KBM-7 (cell line): ENCODE measurements at regions not wholly inside any gene's neighbourhood (a gene's known extent, or its start where the extent isn't known, plus 50 kb on each side); places are given as distances from the start of the nearest gene placed in this dataset.
"Not testable (repeated sequence)": the region's sequence is repeated elsewhere in the genome, so short reads cannot be mapped to it uniquely, and the experiment has no call there.

Experiments
- DNase-seq: peaks from one replicate; pipeline ENCODE4 v3.0.0-alpha.2; 2015
- in situ Hi-C: fragments of 300-500 bp; cut with MboI; formaldehyde crosslinking; loops from 2 replicates; pipeline ENCODE4 v1.14.3; 2020; ENCODE audit warnings: low sequenced_read_pairs, low pct_unique_long_range_greater_than_20kb, mixed read lengths

- in situ Hi-C loops = no loop called here
- DNase-seq = no peak
Measured at GRCh38 chr6:103677290-103677689, 1182.4 kb downstream of the HACE1 start.

- in situ Hi-C loops = no loop called here
- DNase-seq = peak; percentile 20
Measured at GRCh38 chr6:103675807-103676406, 1183.8 kb downstream of the HACE1 start.

- no peak for DNase-seq
- in situ Hi-C loops = no loop called here
Measured at GRCh38 chr6:103674790-103675189, 1184.9 kb downstream of the HACE1 start.

GRCh38 chr6:103672169-103672568 lies 1187.5 kb downstream of the HACE1 start:
- peak; percentile 2 for DNase-seq
- in situ Hi-C loops = no loop called here

- in situ Hi-C loops = no loop called here
- DNase-seq = no peak
Measured at GRCh38 chr6:103629613-103630012, 1230.1 kb downstream of the HACE1 start.

GRCh38 chr6:103617642-103618041 lies 1242.1 kb downstream of the HACE1 start:
- in situ Hi-C loops = no loop called here
- no peak for DNase-seq

- DNase-seq = no peak
- in situ Hi-C loops = no loop called here
Measured at GRCh38 chr6:103587722-103588121, 1272.0 kb downstream of the HACE1 start.

- no peak for DNase-seq
- in situ Hi-C loops = no loop called here
Measured at GRCh38 chr6:103578115-103578514, 1281.6 kb downstream of the HACE1 start.

GRCh38 chr6:103570431-103570830 lies 1289.3 kb downstream of the HACE1 start:
- in situ Hi-C loops = no loop called here
- no peak for DNase-seq

- no peak for DNase-seq
- in situ Hi-C loops = no loop called here
Measured at GRCh38 chr6:103554911-103555310, 1304.8 kb downstream of the HACE1 start.

- in situ Hi-C loops = no loop called here
Measured at GRCh38 chr6:103538381-103538780, 1321.3 kb downstream of the HACE1 start.

GRCh38 chr6:103534814-103535213 lies 1324.9 kb downstream of the HACE1 start:
- in situ Hi-C loops = no loop called here
- no peak for DNase-seq

More at GRCh38 chr6:103538381-103538780, 1321.3 kb downstream of the HACE1 start:
- no peak for DNase-seq

- DNase-seq = no peak
- in situ Hi-C loops = no loop called here
Measured at GRCh38 chr6:103534095-103534494, 1325.6 kb downstream of the HACE1 start.

- DNase-seq = no peak
- in situ Hi-C loops = no loop called here
Measured at GRCh38 chr6:103522045-103522444, 1337.7 kb downstream of the HACE1 start.

- no peak for DNase-seq
- in situ Hi-C loops = no loop called here
Measured at GRCh38 chr6:103516336-103516735, 1343.4 kb downstream of the HACE1 start.

- in situ Hi-C loops = no loop called here
- DNase-seq = no peak
Measured at GRCh38 chr6:103507052-103507451, 1352.7 kb downstream of the HACE1 start.

- DNase-seq = no peak
- in situ Hi-C loops = no loop called here
Measured at GRCh38 chr6:103505155-103505518, 1354.6 kb downstream of the HACE1 start.

- in situ Hi-C loops = no loop called here
- DNase-seq = no peak
Measured at GRCh38 chr6:103504501-103505154, 1355.1 kb downstream of the HACE1 start.

GRCh38 chr6:103496588-103496987 lies 1363.1 kb downstream of the HACE1 start:
- in situ Hi-C loops = not testable (repeated sequence)

GRCh38 chr6:103456652-103457051 lies 1403.1 kb downstream of the HACE1 start:
- in situ Hi-C loops = no loop called here
- DNase-seq = no peak

More at GRCh38 chr6:103496588-103496987, 1363.1 kb downstream of the HACE1 start:
- DNase-seq = not testable (repeated sequence)

- in situ Hi-C loops = no loop called here
Measured at GRCh38 chr6:103455275-103455674, 1404.4 kb downstream of the HACE1 start.

More at GRCh38 chr6:103455275-103455674, 1404.4 kb downstream of the HACE1 start:
- no peak for DNase-seq
